ENCODE measurements at regions not wholly inside any gene's neighbourhood (a gene's known extent, or its start where the extent isn't known, plus 50 kb on each side); places are given as distances from the start of the nearest gene placed in this dataset.

- DNase-seq (ENCODE audit: low read depth, low spot score) (no peak), ATAC-seq (no peak)
- H2AFZ ChIP-seq (ENCODE audit: low read depth, low read length, poor library complexity, severe bottlenecking) = no peak overlapping the region
- no peak for TF ChIP-seq ZNF274 (IDR thresholded peaks at IDR 0.05; ENCODE audit: low read depth, low read length)
- TF ChIP-seq ZBTB33 (IDR thresholded peaks at IDR 0.05; ENCODE audit: extremely low read depth, insufficient replicate concordance, low read length) = no peak
- TF ChIP-seq ELF1 (IDR thresholded peaks at IDR 0.05; ENCODE audit: borderline replicate concordance, low read depth) = no peak
- TF ChIP-seq ZFX (IDR thresholded peaks at IDR 0.05) = no peak
- TF ChIP-seq EZH2phosphoT487 (IDR thresholded peaks at IDR 0.05; ENCODE audit: borderline replicate concordance) = no peak
- TF ChIP-seq SRF (IDR thresholded peaks at IDR 0.05; ENCODE audit: low read depth) = no peak
- no peak for TF ChIP-seq SIN3A (IDR thresholded peaks at IDR 0.05; ENCODE audit: low read depth)
- no peak for TF ChIP-seq CBX3 (IDR thresholded peaks at IDR 0.05; ENCODE audit: low read depth)
- no peak for TF ChIP-seq POLR2A (IDR thresholded peaks at IDR 0.05; ENCODE audit: borderline replicate concordance, extremely low read depth, insufficient read depth, insufficient read length)
- no peak for TF ChIP-seq CEBPB (IDR thresholded peaks at IDR 0.05; ENCODE audit: low read depth)
- TF ChIP-seq CTCF (IDR thresholded peaks at IDR 0.05 in 2 of 3, conservative IDR thresholded peaks at IDR 0.05 in 1 of 3; ENCODE audit: borderline replicate concordance in 1 of 3, insufficient read depth in 1 of 3, low read depth in 2 of 3, low read length in 2 of 3) = no peak
- TF ChIP-seq, protein P1, sequence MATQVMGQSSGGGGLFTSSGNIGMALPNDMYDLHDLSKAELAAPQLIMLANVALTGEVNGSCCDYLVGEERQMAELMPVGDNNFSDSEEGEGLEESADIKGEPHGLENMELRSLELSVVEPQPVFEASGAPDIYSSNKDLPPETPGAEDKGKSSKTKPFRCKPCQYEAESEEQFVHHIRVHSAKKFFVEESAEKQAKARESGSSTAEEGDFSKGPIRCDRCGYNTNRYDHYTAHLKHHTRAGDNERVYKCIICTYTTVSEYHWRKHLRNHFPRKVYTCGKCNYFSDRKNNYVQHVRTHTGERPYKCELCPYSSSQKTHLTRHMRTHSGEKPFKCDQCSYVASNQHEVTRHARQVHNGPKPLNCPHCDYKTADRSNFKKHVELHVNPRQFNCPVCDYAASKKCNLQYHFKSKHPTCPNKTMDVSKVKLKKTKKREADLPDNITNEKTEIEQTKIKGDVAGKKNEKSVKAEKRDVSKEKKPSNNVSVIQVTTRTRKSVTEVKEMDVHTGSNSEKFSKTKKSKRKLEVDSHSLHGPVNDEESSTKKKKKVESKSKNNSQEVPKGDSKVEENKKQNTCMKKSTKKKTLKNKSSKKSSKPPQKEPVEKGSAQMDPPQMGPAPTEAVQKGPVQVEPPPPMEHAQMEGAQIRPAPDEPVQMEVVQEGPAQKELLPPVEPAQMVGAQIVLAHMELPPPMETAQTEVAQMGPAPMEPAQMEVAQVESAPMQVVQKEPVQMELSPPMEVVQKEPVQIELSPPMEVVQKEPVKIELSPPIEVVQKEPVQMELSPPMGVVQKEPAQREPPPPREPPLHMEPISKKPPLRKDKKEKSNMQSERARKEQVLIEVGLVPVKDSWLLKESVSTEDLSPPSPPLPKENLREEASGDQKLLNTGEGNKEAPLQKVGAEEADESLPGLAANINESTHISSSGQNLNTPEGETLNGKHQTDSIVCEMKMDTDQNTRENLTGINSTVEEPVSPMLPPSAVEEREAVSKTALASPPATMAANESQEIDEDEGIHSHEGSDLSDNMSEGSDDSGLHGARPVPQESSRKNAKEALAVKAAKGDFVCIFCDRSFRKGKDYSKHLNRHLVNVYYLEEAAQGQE (IDR thresholded peaks at IDR 0.05; ENCODE audit: low read depth) = no peak
- no peak for TF ChIP-seq JUND (IDR thresholded peaks at IDR 0.05)
- TF ChIP-seq SP1 (IDR thresholded peaks at IDR 0.05; ENCODE audit: low read depth) = no peak
- TF ChIP-seq MAX (IDR thresholded peaks at IDR 0.05) = no peak
- H3K9me3 ChIP-seq (ENCODE audit: control insufficient read depth in 1 of 2, insufficient read depth in 1 of 2, low read depth in 1 of 2, low read length in 2 of 2) = no peaks in the 10 kb centered on the region
- ChIA-PET RAD21 (ENCODE audit: low non-redundant PET in 1 of 2, low total read pairs in 2 of 2, uncharacterized antibody in 2 of 2, unreplicated experiment in 2 of 2) (no interaction called here), POLR2A (no interaction called here), CTCF (no interaction called here)
- H3K4me2 ChIP-seq (ENCODE audit: low read length) = no peak overlapping the region
- no peaks in the 10 kb centered on the region for H3K36me3 ChIP-seq (ENCODE audit: control insufficient read depth in 1 of 2, insufficient read depth in 2 of 2, low read length in 2 of 2)
- intact Hi-C loops (cut with micrococcal nuclease) = no loop called here
- no peak overlapping the region for H3K27ac ChIP-seq (ENCODE audit: low read depth, low read length)
- H3K4me1 ChIP-seq (ENCODE audit: control insufficient read depth in 1 of 2, insufficient read depth in 2 of 2, low read length in 2 of 2) = no peaks in the 10 kb centered on the region
- no peaks in the 10 kb centered on the region for H3K9me2 ChIP-seq (ENCODE audit: insufficient read depth)
- H4K20me1 ChIP-seq (ENCODE audit: insufficient read depth) = no peaks in the 10 kb centered on the region
- peaks cover 32% of the 10 kb centered on the region for H3K27me3 ChIP-seq (ENCODE audit: insufficient read depth, low read length)
- H3K9ac ChIP-seq (ENCODE audit: low read length) = no peak overlapping the region
- BruUV-seq (replicated peaks) = no TSS peak
- no peaks in the 10 kb centered on the region for H3K79me2 ChIP-seq (ENCODE audit: insufficient read depth, low read length)
- no peak overlapping the region for H3K4me3 ChIP-seq (replicated peaks in 1 of 2; ENCODE audit: low read depth in 1 of 2, low read length in 2 of 2)
Measured at GRCh38 chr7:26543340-26543739, 251.7 kb downstream of the SNX10 start.
